ENCODE measurements at regions not wholly inside any gene's neighbourhood (a gene's known extent, or its start where the extent isn't known, plus 50 kb on each side); places are given as distances from the start of the nearest gene placed in this dataset.
"Not testable (repeated sequence)": the region's sequence is repeated elsewhere in the genome, so short reads cannot be mapped to it uniquely, and the experiment has no call there.

DNA sequence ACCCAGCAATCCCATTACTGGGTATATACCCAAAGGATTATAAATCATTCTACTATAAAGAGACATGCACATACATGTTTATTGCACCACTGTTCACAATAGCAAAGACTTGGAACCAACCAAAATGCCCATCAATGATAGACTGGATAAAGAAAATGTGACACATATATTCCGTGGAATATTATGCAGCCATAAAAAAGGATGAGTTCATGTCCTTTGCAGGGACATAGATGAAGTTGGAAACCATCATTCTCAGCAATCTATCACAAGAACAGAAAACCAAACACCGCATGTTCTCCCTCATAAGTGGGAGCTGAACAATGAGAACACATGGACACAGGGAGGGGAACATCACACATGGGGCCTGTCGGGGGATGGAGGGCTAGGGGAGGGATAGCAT lies 113.2 kb upstream of the PRSS1 start:
- DNase-seq = not testable (repeated sequence)

GRCh38 chr7:142632271-142633134 lies 116.8 kb upstream of the PRSS1 start:
- peak; percentile 56 for DNase-seq

DNA sequence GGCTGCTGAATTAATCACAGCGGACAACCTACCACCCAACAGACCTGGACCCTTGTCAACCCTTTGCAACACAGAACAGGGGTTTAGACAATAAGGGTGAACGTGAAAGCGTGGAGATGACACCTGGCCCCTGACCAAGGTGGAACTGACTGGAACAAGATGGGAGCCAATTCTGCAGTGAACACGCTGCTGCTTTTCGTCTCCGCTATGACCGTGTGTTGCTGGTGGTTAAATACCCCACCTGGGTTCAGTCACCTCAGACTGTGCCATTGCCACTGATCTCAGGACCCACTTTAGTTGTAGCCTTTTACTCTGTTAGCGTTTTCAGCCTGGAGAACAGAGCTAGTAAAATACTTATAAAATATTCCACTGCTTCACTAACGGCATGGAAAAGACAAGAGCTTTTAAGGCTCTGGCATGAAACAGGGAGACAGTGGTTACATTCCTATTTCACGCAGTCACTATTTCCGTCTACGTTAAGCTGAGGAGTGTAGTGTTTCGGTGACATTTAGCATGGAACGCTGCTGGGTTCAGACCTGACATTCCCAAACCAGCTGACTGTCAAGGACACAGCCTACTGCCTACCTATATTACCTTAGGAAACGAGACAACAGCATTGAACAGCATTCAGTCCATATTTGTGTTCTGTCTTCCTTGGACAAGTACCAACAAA lies 119.5 kb upstream of the PRSS1 start:
- DNase-seq = peak; percentile 56

DNA sequence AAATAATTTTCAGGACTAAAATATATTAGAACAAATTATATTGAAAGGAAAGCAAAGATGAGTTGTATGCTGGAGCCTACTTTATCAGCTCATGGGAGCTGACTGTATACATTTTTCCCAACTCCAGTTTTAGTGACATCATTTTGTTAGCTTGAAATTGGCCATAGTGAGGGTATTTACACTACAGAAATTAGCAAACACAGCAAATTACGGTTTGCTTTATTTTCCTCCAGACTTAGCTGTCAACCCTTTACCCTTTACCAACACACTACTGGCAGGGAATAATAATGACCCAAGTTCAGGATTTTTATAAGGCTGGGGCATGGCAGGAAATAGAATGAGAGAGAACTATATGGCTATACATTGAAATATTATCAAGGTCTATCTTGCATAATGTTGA lies 120.3 kb upstream of the PRSS1 start:
- DNase-seq = no peak

DNA sequence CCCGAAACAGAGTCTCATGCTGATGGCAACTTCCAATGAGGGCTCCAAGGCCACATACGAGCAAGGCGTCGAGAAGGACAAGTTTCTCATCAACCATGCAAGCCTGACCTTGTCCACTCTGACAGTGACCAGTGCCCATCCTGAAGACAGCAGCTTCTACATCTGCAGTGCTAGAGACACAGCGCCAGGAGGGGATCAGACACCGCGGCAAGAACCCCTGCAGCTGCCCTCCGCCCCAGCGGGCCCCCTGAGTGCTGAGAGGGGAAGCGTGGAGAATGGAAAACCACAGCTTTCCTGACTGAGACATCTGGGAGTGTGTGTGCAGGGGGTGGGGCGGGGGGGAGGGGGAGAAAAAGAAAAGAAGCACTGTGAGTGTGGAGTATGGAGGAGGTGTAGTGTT lies 122.0 kb upstream of the PRSS1 start:
- not testable (repeated sequence) for DNase-seq

GRCh38 chr7:142626420-142627035 lies 122.7 kb upstream of the PRSS1 start:
- DNase-seq = peak; percentile 20

GRCh38 chr7:142625216-142625615 lies 124.1 kb upstream of the PRSS1 start:
- DNase-seq = not testable (repeated sequence)

- DNase-seq = no peak
These were observed 128.9 kb upstream of the PRSS1 start for GRCh38 chr7:142620402-142620801.

DNA sequence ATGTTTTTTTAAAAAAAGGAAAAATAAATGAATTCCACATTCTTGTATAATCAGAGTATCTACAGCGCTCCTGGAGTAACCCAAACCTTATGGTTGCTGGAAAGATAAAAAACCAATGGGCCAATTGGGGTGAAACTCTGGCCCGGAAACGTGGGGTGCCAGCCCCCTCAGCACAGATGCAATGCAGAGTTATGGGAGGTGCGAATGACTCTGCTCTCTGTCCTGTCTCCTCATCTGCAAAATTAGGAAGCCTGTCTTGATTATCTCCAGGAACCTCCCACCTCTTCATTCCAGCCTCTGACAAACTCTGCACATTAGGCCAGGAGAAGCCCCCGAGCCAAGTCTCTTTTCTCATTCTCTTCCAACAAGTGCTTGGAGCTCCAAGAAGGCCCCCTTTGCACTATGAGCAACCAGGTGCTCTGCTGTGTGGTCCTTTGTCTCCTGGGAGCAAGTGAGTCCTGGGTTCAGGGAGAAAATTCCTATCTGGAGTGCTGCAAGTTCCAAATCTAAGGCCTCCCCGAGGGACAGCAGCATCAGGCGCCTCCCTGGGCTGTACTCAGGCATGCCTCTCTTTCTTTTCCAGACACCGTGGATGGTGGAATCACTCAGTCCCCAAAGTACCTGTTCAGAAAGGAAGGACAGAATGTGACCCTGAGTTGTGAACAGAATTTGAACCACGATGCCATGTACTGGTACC lies 130.5 kb upstream of the PRSS1 start:
- DNase-seq = no peak

- no peak for DNase-seq
These were observed 132.4 kb upstream of the PRSS1 start for GRCh38 chr7:142616842-142617241.

DNA sequence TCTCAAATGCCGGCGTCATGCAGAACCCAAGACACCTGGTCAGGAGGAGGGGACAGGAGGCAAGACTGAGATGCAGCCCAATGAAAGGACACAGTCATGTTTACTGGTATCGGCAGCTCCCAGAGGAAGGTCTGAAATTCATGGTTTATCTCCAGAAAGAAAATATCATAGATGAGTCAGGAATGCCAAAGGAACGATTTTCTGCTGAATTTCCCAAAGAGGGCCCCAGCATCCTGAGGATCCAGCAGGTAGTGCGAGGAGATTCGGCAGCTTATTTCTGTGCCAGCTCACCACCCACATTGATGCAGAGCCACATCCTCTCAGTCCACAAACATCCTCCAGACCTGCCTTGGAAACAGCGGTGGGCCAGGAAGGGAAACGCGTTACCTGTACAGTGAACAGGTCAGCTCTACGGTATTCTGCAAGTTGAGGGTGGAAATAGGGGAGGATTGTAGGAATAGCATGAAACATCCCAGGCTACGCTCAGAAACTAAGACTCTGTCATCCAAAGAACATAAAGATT lies 133.1 kb upstream of the PRSS1 start:
- no peak for DNase-seq

GRCh38 chr7:142615508-142615907 lies 133.8 kb upstream of the PRSS1 start:
- no peak for DNase-seq

DNA sequence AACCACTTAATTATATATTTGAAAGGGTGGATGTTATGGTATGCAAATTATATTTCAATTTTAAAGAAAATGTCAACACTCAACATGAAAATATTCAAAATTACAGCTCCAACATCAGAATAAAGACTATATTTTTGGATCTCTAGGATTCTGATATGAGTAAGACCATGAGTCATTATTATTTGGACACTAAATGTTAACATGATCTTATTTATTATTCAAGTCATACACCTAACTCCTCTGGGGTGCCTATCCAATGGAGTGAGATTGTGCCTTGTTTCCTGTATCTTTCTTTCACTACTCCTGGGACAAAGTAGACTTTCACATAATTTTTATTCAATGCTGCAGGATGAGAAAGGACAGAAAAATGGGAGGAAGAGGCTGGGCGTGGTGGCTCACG lies 135.2 kb upstream of the PRSS1 start:
- DNase-seq = peak; percentile 60

- DNase-seq = peak; percentile 50
These were observed 136.9 kb upstream of the PRSS1 start for GRCh38 chr7:142612237-142612881.

DNA sequence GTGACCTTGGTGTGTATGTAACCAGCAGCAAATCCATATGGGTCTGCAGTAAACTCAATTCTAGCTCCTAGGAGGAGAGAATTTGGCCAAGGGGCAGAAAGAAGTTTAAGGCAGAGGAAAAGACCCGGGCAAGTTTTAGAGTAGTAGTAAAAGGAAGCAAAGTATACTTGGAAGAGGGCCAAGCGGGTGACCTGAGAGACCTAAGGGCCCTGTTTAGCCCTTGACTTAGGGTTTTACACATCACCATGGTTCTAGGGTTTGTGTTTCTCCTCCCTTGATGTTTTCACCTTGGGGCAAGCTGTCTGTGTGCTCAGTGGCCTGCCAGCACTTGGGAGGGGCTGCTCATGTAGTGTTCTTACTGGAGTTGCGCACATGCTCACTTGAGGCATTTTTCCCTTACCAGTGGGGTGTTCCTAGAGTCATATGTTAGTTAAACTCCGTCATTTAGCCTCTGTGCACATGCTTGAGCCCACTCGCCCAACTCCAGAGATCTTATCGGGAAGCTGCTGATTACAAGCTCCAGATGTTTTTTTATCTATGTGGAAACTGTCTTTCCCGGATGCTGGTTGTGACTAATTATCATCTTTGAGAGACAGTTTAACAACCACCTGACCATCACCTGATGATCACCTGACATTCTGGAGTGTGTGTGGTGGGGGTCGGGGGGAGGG lies 137.6 kb upstream of the PRSS1 start:
- no peak for DNase-seq

GRCh38 chr7:142608630-142609428 lies 140.4 kb upstream of the PRSS1 start:
- no peak for DNase-seq

- DNase-seq = no peak
These were observed 141.9 kb upstream of the PRSS1 start for GRCh38 chr7:142607351-142607750.

DNA sequence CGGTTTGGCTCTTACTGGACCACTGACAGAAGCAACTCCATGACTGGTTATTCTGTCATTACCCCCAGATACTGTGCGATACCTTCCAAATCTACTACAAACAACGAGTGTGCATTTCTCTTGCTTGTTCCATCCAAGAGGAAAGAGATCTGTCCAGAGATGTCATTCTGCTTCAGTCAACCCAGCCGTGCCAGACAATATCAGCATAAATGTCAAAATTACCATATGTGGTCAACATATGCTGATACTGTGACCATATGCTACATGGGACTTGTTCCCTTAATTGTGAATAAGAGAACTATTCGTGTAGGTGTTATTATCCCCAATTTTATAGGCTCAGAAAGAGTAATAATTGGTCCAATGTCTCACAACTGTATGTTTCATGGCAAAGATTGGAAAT lies 143.2 kb upstream of the PRSS1 start:
- no peak for DNase-seq

- DNase-seq = no peak
These were observed 144.6 kb upstream of the PRSS1 start for GRCh38 chr7:142604671-142605070.

DNA sequence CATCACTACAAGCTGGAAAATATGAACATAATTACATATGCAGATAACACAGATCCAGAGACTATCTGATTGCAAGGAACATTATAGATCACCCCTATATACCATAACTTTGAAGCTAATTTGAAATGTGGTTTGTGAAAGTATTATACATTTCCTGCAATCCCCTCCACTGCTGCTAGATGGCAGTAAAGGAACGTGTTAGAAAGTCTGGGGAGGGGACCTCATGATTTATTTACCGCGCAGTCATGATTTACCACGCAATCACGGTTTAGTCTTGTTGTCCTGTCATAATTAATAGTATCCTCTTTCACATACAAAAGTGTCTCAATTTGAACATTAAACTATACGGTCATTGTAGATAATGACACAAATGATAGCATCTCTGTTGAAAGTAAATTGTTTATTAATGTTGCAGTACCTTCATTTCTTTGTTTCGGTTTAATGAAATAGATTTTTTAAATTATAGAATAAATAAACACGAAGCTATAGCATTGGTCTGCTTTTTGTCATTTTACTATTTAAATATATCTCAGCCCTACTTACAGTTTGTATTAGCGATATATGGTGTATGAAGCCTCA lies 145.3 kb upstream of the PRSS1 start:
- peak; percentile 49 for DNase-seq

GRCh38 chr7:142602756-142603155 lies 146.5 kb upstream of the PRSS1 start:
- DNase-seq = no peak

Data from HCEC 1CT (cell line).